ENCODE measurements at regions not wholly inside any gene's neighbourhood (a gene's known extent, or its start where the extent isn't known, plus 50 kb on each side); places are given as distances from the start of the nearest gene placed in this dataset.

DNA sequence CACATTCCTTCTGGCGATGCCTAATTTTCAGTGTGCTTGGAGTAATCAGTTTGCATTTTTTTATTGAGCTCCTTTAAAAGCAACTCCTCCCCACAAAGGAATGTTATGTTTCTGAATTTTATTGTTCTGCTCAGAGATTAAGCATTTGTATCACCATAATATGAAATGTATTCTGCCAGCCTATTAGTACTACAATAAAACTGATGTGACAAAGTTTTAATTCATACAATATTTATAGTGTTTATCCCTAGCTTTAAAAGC, 236.9 kb upstream of the ASCC3 start:
- TF ChIP-seq, protein P1, sequence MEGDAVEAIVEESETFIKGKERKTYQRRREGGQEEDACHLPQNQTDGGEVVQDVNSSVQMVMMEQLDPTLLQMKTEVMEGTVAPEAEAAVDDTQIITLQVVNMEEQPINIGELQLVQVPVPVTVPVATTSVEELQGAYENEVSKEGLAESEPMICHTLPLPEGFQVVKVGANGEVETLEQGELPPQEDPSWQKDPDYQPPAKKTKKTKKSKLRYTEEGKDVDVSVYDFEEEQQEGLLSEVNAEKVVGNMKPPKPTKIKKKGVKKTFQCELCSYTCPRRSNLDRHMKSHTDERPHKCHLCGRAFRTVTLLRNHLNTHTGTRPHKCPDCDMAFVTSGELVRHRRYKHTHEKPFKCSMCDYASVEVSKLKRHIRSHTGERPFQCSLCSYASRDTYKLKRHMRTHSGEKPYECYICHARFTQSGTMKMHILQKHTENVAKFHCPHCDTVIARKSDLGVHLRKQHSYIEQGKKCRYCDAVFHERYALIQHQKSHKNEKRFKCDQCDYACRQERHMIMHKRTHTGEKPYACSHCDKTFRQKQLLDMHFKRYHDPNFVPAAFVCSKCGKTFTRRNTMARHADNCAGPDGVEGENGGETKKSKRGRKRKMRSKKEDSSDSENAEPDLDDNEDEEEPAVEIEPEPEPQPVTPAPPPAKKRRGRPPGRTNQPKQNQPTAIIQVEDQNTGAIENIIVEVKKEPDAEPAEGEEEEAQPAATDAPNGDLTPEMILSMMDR (IDR thresholded peaks at IDR 0.05) = no peak
- no peak for TF ChIP-seq POLR2A (IDR thresholded peaks at IDR 0.05)

Measured in adrenal gland (tissue), 5 donors.